ENCODE measurements at regions not wholly inside any gene's neighbourhood (a gene's known extent, or its start where the extent isn't known, plus 50 kb on each side); places are given as distances from the start of the nearest gene placed in this dataset.
"Not testable (repeated sequence)": the region's sequence is repeated elsewhere in the genome, so short reads cannot be mapped to it uniquely, and the experiment has no call there.

- intact Hi-C loops (cut with micrococcal nuclease): loop anchor here (10.0 kb wide), 1 partner anchor 89 kb away; no protein-coding TSS in a partner anchor
- no peak for ATAC-seq
- DNase-seq: no peak
Observed at GRCh38 chr6:169923468-169924464, 172.3 kb downstream of the ERMARD start.

GRCh38 chr6:169921853-169922824, 170.7 kb downstream of the ERMARD start:
- ATAC-seq (no peak), DNase-seq (no peak)
- intact Hi-C loops (cut with micrococcal nuclease): loop anchor here (10.0 kb wide), 1 partner anchor 87 kb away; no protein-coding TSS in a partner anchor

DNA sequence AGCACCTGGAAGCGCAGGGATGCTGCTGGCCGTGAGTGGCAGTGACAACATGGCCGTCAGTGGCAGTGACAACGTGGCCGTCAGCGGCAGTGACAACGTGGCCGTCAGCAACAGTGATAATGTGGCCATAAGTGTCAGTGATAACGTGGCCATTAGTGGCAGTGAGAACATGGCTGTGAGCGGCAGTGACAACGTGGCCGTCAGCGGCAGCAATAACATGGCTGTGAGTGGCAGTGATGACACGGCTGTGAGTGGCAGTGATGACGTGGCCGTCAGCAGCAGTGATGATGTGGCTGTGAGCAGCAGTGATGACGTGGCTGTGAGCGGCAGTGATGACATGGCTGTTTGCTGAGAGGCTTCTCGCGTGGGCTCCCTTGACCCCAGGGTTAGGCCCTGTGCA, 169.8 kb downstream of the ERMARD start:
- DNase-seq (no peak), ATAC-seq (no peak)
- intact Hi-C loops (cut with micrococcal nuclease): loop anchor here (10.0 kb wide), 1 partner anchor 86 kb away; no protein-coding TSS in a partner anchor

DNA sequence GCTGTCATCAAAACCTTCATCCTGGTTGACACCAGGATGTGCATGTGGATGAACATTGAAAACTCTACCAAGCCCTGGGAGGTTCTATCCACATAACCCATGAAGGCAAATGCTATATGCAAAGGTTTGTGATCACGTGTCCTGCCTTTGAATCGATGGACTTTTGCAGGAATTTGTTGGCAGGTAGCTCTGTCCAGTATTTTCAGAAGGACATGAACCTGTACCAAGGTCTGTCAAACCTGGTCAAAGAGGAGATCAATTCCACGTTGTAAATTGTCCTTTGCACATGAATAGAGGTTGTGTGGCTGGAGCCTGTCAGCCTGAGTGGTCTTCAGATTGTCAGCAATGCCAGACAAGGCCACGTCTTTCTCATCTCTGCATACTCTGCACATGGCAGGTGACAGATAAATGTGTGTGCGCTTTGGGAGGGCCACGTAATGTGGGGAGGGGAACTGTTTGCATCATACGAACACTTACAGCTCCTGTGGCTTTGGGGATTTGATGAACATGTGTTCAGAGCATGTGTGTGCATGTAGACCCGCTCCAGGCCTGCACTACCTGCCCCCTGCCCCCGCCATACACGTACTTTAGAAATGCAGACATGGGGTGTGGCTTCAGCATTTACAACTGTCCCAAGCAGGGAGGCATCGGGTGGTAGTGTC, 169.1 kb downstream of the ERMARD start:
- intact Hi-C loops (cut with micrococcal nuclease): loop anchor here (10.0 kb wide), 1 partner anchor 86 kb away; no protein-coding TSS in a partner anchor
- DNase-seq: no peak
- ATAC-seq: no peak

DNA sequence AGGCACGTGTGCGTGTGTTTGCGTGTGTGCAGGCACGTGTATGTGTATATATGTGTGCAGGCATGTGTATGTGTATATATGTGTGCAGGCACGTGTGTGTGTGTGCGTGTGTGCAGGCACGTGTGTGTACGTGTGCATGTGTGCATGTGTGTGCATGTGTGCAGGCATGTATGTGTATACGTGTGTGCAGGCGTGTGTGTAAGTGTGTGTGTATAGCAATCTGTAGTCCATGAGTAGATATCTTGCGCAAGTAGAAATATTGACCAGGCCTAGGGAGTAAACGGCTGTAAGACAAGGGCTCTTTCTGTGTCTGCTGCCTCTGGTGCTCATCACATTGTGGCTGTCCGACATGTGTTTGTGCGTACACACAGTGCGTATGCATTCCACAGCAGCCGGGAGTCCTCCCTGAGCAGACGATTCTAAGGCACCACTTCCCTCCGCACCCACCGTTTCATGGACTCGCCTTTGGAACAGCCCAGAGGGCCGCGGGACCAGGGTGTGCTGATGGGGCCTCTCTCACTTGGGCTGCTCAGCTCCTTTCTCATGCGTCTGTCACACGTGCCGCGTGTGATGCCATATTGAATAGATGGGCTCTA, 167.6 kb downstream of the ERMARD start:
- no peak for DNase-seq
- ATAC-seq: no peak
- intact Hi-C loops (cut with micrococcal nuclease): no loop called here

DNA sequence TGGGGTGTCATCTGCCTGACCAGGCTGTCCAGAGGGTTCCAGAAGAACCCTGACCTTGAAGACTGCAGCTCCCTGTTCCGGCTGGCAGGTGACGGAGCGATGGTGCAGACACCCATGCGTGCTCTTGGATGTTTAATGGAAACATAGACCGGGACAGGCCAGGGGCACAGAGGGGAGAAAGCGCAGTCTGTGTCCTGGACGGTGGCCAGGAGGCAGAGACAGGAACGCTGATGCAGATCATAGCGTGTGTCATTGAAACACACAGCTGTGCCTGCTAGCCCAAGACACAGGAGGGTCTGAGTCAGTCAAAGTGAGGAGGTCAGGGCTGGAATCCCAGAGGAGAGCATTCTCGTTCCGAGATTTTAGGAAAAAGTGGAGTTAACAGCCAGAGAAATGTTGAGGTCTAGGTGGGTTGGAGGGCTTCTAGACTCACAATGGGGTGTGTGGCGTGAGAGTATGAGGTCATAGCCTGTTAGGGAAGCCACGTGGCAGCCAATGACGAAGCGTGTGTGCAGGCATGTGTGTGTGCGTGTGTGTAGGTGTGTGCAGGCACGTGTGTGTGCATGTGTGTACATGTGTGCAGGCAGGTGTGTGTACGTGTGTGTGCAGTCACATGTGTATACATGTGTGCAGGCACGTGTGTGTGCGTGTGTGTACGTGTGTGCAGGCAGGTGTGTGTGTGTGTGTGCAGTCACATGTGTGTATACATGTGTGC, 167.0 kb downstream of the ERMARD start:
- ATAC-seq (no peak), DNase-seq (no peak)
- intact Hi-C loops (cut with micrococcal nuclease): no loop called here

- ATAC-seq (no peak), DNase-seq (no peak)
- intact Hi-C loops (cut with micrococcal nuclease): no loop called here
Observed at GRCh38 chr6:169917153-169917552, 165.7 kb downstream of the ERMARD start.

DNA sequence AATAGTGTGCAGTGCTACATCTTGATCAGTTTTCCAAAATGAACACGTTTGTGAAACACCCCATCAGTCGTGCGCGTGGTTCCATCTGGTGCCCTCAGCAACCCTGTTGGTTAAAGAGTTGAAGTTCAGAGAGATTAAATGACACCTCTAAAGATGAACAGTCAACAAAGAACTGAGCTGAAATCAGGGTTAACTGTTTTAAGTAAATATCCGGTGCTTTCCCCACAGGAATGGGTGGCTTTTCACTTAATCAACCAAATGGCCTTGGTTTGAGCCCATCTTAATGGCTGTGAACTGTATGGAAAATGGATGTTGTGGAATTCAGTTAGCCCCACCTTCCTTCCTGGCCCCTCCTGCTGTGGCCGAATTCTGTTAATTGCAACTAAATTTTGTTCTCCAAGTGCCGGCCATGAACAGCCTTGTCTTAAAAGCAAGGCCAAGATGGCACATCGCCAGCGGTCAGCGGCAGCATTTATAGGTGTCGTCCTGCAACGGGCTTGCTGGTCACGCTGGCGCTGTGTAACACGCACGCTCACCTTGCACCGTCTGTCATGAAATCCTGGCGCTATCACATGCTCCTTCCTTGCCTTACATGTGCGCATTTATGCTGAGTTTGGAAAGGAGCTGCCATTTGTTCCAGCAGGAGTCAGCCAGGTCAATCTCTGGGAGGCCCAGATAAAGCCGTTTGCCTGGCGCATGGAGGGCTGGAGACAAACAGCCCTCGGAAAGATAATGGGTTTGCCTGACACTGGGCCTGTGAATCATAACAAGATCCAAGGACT, 164.5 kb downstream of the ERMARD start:
- ATAC-seq: no peak
- DNase-seq: no peak
- intact Hi-C loops (cut with micrococcal nuclease): no loop called here

GRCh38 chr6:169913745-169914144, 162.3 kb downstream of the ERMARD start:
- intact Hi-C loops (cut with micrococcal nuclease); DNase-seq; ATAC-seq: not testable (repeated sequence)

DNA sequence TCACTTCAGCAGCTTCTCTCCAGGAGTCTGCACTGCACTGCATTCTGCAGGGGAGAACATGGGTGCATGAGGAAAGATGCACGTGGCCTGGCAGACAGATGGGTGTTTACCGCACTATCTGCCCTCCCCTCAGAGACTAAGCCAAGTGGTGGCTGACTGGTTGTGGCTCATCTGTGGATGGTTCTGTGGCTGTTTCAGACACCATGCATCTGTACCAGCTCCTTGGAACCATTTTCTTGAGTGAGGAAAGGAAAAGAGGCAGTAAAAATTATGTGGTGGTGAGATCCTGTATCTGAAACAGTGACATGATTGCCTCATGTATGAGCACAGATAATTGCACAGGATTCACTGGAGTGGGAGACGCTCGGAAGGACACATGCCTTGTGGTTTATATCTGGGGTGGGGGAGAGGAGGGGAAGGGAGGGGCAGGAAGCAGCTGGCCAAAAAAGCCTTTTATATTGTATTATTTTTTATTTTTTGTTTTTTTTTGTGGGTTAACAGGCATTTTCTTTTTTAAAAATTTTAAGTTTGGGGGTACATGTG, 161.7 kb downstream of the ERMARD start:
- no peak for ATAC-seq
- intact Hi-C loops (cut with micrococcal nuclease): no loop called here

GRCh38 chr6:169912266-169913095, 161.1 kb downstream of the ERMARD start:
- intact Hi-C loops (cut with micrococcal nuclease): no loop called here
- DNase-seq (no peak), ATAC-seq (no peak)

More for the DNA sequence above, 161.7 kb downstream of the ERMARD start:
- no peak for DNase-seq

DNA sequence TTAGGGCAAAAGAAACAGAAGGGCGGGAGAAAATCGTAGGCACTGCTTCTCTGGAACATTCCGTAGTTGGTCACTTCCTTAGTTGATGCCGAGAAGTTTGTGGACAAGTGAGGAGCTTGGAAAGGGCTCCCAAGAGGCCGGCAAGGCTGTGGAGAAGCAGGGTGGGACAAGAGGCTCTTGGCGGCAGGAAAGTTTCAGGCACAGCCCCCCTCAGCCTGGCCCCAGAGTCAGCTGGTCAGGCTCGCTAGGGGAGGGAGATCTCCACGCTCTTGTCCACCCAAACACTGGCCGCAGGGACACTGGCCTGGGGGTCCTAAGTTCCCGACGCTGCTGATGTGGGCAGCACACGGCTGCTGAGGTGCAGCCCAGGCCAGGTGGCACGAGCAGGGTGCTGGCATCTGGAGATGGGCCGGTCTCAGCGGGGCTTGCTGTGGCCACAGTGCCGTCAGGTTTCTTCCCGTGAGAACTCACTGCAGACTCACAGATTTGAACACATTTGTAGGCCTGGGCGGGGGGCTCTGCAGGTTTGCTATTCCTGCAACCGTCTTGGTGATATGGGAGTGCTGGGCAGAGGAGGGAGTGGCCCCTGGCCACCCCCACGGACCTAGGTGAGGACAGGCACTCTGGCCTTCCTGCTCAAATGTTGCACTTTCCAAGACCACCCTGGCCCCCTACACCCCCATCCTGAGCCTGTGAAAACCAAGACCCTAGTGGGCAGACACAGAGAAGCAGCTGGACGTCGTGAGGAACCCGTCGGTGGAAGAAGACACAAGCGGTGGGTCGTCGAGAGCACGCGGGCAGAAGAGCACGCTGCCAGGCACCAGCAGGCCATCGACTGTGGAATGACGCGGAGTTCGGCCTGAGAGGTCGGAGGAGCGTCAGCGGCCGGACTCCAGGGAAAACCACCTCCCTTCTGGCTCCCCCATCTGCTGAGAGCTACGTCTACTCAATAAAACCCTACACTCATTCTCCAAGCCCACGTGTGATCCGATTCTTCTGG, 160.1 kb downstream of the ERMARD start:
- ATAC-seq (no peak), DNase-seq (no peak)
- intact Hi-C loops (cut with micrococcal nuclease): no loop called here

DNA sequence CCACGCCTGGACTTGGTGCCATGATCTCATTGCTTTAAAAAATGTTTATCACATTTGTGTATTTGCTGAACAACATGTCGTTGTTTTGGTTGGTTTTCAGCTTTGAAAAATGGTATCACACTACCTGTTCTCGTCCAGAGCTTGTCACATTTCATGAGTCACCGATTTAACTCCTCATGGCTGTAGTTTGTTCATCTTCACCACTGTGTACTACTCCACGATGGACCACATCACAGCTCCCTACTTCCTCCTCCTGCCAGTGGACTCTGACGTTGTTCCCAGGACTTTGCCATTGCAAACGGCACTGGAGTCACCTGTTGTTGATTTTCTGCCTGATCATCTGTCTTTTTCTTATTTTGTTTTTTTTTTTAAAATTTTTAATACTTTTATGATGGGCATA, 157.7 kb downstream of the ERMARD start:
- no peak for ATAC-seq
- DNase-seq: no peak
- intact Hi-C loops (cut with micrococcal nuclease): no loop called here

DNA sequence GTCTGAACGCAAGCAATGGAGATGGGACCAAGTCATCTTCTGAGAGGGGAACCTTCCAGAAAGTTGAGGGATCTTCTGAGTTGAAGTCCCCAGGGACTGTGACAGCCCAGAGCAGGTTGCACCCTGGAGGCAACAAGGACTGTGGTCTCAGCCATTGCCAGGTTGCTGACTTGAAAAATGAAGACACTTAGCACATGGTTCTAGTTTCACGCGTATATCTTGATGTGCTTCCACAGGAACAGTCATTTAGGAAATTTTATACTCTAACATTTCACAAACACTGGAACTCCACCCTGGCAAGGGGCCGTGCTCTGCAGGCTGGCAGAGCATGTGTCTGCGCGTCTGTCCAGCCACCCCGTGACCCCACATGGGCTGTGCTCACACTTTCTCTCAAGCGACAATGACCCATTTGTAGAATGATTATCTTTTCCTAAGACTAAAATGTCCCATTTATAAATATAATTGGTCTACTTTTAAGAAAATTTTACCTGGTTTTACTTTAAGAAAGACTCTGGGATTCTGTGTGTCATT, 157.0 kb downstream of the ERMARD start:
- DNase-seq (no peak), ATAC-seq (no peak)
- intact Hi-C loops (cut with micrococcal nuclease): no loop called here
